HG02840 (cell line): ENCODE measurements at regions not wholly inside any gene's neighbourhood (a gene's known extent, or its start where the extent isn't known, plus 50 kb on each side); places are given as distances from the start of the nearest gene placed in this dataset.
"Not testable (repeated sequence)": the region's sequence is repeated elsewhere in the genome, so short reads cannot be mapped to it uniquely, and the experiment has no call there.

Source experiments
- ATAC-seq: cut with Tn5 transposase; IDR thresholded peaks from one replicate; pipeline ENCODE4 v1.9.1; 2021; ENCODE audit warnings: mild to moderate bottlenecking, moderate library complexity, moderate number of reproducible peaks; ENCODE audit not compliant: unreplicated experiment, low FRiP score

DNA sequence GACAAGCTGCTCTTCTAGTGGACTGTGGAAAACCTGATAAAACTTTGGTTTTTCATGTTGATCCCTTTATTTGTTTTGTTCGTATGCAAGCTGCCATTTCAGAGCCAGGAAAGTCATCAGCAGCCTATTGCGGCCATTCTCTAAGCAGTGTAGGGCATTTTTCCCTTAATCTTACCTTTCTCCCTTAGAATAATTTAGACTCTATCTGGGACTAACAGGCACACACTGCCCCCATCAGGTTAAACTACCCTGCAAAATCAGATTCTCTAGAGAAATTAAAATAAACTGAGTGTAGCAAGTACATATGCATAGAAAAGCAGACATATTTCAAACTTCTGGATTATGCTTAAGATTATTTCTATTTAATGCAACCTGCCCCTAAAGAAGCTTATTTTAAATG, 347.5 kb downstream of the METTL4 start:
- no peak for ATAC-seq

DNA sequence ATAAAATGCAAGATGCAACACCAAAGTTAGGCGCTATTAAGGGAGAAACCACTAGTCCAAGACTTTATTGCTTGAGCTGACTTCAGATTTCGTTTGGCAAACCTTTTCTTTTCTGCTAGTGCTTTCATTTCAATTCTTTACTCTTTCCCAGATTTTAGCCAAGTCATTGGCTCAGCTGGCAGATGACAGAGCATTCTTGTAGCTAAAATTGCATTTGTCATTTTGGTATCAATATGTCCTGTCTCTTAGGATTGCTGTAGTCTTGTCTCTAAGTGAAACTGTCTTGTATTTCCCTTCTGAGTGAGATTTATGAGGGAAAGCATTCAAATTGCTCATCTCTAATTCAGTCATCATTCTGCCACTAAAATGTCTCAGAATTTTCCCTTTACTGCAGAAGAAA, 335.1 kb downstream of the METTL4 start:
- ATAC-seq, result no peak

DNA sequence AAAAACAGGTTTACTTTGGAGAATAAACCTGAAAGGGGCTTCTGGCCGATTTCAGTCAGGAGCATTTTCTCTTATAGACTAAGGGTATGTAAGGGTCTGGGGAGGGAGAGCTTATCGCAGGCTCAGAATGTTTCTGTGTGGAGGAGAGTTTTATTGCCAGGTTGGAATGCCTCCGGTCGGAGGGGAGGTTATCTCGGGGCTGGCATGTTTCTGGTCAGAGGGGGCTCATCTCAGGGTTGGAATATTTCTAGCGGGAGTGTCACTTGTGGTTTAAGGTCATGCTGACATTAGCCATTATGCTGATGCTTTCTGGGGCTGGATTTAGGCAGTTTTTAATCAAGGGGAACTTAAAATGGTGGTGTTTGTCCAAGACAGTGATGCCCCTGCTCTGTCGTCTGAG, 333.6 kb downstream of the METTL4 start:
- no peak for ATAC-seq

DNA sequence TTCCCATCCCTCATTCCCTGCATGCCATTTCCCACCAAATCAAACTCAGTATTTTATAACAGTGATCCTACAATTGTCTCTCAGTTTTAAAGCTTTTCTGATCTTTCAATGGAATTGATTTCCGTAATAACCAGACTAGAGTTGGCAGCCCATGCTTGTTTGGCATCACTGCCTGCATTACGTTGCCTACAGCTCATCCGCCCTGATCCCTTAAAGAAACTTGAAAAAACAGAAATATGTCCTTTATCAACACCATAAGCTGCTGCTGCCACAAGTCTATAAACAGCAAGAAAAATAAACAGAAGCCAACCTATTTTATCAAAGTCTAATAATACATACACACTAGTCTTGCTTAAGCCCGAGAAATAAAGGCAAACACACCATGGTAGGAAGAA, 331.0 kb downstream of the METTL4 start:
- ATAC-seq, result no peak

DNA sequence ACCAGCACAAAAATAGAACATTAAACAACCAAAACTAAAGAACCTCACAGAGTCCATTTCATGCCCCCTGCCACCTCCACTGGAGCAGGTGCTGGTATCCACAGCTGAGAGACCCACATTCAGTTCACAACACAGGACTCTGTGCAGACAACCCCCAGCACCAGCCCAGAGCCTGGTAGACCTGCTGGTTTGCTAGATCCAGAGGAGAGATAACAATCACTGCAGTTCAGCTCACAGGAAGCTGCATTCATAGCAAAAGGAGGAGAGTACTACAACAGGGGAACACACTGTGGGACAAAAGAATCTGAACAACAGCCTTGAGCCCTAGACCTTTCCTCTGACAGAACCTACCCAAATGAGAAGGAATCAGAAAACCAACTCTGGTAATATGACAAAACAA, 326.7 kb downstream of the METTL4 start:
- no peak for ATAC-seq

DNA sequence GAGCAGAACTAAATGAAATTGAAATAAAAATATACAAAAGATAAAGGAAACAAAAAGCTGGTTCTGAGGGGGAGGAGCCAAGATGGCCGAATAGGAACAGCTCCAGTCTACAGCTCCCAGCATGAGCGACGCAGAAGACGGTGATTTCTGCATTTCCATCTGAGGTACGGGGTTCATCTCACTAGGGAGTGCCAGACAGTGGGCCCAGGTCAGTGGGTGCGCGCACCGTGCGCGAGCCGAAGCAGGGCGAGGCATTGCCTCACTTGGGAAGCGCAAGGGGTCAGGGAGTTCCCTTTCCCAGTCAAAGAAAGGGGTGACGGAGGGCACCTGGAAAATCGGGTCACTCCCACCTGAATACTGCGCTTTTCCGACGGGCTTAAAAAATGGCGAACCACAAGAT, 324.2 kb downstream of the METTL4 start:
- not testable (repeated sequence) for ATAC-seq

DNA sequence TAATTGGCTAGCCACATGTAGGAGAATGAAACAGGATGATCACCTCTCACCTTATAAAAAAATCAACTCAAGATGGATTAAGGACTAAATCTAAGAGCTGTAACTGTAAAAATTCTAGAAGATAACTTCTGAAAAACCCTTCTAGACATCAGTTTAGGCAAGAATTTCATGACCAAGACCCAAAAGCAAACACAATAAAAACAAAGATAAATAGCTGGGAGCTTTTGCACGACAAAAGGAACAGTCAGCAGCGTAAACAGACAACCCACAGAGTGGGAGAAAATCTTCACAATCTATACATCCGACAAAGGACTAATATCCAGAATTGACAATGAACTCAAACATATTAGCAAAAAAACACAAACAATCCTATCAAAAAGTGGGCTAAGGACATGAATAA, 316.3 kb downstream of the METTL4 start:
- ATAC-seq, result no peak

DNA sequence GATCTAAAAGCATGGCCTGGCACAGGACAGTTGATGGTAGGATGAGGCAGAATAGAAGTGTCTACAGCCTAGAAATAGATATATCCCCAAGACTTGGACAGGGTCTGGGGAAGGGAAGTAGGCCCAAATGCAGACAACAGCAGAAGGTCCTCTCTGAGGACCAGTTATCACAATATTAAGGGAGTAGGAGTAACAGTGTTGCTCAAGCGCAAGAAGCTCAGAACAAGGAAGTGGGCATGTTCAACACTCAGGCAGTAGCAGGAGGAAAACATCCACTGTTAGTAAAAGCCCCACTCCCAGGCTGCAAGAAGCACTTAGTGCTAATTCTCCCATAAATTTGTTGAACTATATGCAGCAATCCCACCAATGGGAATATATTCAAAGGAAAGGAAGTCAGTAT, 314.7 kb downstream of the METTL4 start:
- ATAC-seq, result no peak

DNA sequence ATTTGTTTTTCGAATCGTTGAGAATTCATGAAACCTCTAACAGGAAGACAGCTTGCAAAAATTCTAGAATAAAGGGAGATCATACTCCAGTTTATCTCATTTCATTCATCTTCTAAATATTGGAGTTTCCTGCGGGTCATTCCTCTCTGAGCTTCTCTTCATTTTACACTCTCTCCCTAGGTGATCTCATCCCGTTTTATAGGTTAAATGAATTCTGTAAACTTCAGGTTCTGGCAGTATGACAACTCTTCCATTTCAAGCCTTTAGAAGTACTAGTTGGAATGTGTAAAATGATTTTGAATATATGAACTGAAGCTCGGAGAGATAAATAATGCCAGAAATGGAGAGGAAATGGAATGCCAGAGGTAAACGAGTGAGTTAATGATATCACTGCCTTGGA, 312.4 kb downstream of the METTL4 start:
- ATAC-seq, result no peak

DNA sequence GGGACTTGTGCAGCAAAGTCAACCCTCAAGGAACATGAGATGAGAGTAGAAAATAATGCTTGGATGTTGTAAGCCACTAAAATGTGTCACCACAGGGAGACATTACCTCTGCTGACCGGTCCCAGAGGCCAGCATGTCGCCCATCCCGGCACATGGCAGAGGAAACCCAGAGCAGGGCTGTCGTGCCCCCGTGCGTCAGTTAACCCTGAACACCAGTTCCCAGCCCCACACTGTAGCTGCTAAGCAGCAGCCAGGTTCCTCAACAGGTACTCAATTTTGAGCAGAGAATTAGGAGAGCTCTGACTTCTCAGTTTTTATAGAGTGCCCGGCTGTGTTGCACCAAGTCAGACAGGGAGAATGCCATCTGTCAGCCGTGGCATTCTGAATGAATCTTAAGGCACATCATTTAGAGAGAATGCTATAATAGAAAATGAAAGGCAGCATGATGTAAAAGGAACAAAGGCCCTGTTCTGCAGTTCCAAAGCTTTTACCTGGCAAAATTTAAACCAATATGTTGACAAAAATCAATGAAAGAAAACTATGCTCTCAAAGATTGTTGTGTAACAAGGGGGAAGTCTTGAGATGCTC, 307.9 kb downstream of the METTL4 start:
- ATAC-seq, result no peak

DNA sequence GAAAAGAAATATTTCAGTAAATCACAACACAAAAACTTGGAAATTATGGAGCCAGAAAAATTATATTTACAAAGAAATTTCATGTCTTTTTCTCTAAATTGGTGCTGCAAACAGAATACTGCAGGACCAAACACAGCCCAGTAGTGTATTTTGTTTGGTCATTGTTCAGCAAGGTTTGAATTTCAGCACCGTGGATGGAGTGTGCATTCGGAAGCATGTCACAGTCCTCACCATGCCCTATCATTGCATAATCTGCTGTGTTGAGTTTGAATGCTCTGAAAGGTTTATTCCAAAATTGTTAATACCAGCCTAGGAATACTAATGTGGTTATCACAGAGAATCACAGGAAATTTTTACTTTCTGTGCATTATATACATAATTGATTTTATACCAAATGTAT, 296.7 kb downstream of the METTL4 start:
- no peak for ATAC-seq

DNA sequence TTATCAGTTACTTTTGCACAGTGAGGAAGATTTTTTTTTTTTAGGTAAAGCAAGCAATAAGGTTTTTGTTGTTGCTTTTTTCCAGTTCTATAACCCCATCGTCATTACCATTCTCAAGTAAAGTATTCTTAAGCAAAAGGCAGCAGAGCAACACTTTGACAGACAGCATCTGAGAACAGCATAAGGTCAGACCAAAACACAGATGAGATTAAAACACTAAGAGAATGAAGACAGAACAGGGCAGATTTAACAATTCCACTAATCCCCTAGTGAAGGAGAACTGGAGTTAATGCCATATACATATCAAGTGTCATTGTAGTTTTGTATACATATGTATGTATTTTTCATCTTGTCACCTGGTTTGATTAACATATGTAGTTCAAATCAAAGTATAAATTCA, 290.2 kb downstream of the METTL4 start:
- ATAC-seq, result no peak

DNA sequence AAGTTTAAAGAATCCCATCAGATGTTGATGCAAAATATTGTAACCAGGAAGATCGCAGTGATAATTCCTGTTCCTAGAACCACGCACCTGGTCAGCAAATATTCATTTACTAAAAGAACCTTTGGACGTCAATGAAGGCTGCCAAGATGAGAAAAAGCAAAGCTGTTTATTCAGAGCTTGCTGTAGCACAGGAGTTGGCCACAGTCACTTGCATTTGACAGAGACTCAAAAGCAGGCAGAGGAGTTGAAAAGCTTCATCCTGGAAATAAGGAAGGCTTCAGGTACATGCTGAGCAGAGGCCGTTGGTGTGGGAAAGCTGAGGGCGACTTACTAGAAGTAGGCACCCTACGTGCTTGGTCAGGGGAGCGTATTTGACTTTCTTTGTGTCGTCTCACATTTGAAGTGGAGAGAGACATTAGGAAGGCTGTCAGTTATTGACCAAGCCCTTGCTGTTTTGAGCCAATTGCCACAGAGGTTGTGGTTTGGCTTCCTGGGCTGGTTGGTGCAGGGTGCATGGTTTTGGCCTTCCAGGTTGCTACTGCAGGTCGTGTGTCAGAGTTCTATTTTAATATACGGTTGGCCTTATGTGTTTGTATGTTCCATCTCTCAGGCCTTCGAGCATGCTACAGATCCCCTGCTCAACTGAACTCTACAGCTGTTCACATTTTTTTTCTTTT, 289.6 kb downstream of the METTL4 start:
- ATAC-seq, result no peak

DNA sequence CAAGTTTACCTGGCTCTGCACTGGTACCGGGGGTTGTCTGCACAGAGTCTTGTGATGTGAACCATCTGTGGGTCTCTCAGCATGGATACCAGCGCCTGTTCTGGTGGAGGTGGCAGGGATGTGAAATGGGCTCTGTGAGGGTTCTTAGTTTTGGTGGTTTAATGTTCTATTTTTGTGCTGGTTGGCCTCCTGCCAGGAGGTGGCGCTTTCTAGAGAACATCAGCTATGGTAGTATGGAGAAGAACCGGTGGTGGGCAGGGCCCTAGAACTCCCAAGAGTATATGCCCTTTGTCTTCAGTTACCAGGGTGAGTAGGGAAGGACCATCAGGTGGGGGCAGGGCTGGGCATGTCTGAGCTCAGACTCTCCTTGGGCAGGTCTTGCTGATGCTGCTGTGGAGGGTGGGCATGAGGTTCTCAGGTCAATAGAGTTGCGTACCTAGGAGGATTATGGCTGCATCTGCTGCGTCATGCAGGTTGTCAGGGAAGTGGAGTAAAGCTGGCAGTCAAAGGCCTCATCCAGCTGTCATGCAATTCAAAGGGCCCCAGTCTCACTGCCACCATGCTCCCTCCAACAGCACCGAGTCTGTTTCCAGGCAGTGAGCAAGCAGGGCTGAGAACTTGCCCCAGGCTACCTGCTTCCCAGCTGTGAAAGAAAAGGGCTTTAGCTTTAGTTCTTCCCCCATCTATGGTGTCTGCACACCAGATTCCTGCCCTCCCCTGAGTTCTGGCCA, 278.0 kb downstream of the METTL4 start:
- no peak for ATAC-seq

DNA sequence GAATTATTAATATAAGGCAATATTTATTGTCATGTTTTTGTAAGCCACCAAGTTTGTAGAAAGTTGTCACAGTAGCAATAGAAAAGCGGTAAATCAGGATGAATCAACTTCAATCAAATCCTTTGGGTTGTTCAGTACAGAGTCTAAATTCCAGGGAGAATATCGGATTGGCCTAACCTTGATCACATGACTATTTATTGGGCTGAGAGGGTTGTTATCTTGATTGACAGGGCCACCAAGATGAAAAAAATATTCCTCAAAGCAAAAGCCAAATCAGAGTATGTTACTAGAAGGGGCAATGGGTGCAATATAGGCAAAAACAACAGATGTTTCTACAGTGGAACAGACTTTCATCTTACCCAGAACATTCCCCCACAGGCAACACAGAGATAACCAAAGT, 270.0 kb downstream of the METTL4 start:
- ATAC-seq, result no peak

DNA sequence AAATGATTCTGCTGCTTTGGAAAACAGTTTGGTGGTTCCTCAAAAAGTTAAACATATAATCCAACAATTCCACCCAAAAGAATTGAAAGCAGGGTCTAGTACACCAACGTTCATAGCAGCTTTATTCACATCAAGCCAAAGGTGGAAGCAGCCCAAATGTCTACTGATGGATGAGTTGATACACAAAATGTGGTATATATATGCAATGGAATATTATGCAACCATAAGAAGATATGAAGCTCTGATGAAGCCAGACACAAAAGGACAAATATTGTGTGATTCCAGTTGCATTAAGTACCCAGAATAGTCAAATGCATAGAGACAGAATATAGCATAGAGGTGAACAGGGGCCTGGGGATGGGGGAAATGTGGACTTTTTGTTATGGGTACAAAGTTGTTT, 269.3 kb downstream of the METTL4 start:
- ATAC-seq, result no peak

DNA sequence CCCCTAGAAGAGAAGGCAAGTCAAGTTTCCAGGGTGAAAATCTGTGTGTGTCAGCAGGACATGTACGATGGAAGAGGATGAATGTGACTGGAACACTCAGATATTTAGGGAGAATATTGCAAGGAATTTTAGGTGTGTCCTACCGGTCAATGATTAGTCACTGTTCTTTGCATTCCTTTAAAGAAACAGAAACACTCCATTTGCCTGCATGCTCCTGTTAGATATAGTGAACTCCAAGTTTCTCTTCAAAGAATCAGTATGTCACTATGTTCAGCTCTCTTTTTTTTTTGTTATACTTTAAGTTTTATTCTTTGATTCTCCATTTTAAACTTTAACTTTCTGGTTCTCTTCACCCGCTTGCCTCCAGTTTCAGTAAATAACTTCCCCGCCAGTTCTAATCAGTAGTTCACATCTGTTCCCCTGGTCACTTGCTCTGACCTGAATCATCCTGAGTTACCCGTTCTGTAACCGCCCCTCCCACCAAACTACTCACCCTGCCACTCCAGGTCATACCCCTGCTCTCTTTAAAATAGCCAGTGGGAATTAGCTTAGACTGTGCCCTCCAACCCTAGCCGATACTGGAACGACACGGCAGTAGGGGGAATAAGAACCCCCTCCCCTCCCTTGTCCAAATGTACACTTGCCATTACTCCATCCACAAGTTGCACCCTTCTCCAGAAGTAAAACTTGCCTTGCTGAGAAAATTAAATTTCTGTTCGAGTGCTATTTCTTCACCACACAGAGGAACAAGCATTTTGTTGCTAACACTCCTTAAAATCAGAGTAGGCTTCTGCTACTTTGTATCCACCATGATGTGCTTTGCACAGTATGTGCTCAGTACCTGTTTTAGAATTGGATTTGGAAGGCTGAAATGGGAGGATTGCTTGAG, 268.4 kb downstream of the METTL4 start:
- no peak for ATAC-seq

DNA sequence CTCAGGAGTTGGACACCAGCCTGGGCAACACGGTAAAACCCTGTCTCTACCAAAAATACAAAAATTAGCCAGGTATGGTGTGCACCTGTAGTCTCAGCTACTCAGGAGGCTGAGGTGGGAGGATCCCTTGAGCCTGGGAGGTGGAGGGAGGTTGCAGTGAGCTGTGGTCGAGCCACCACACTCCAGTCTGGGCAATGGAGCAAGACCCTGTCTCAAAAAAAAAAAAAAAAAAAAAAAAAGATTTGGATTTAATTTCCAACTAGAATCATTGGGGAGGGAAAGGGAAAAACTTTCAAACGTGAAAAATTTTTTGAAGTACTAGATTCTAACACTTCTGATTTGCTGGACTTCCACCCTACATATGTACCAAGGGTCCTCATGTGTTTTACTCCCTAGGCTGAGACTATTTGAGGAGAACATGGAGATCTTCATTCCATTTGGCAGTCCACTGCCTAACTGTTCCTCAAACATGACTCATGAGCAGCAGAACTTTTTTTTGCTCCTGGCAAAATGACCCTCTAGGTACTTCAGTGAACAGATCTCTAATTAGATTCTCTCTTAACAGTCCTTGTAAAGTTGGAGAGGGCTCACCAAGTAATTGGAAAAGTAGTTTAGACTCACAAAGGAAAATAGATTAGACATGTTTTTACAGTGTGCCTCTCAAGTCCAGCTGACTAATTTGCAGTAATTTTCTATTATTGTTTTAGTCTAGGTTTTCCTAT, 267.6 kb downstream of the METTL4 start:
- no peak for ATAC-seq

DNA sequence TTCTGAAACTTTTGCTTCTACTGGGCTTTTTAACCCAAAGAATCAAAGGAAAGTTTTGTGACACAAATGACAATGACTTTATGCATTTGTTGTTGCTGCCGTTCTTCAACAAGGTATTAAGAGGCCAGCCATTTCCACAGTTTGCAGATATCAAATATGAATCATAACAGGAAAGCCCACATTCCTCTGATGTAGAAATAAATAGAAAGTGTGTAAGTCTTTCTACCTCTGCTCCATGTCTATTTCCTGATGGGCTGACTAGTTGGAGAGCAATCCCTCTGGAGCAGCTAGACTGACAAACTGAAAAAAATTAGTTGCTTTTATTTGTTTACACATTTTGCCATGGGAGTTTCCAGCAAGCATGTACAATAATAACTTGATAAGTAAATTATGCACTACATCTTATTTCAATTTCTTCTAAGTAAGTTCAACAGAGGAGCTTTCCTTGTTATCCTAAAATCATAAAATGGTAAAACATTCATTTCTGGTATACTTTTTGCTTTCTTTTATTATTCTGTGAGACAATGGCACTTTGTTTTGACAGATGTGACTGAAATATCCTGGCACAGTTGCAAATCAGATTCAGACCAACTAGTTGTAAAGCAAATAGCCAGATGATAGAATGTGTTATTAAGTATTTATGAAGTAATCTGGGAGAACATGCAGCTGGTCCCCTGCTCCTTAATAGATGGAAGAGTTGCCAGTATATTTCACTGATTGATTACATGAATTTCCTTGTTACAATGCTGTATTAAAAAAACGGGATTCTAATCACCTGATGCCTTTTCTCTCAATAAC, 266.7 kb downstream of the METTL4 start:
- no peak for ATAC-seq

DNA sequence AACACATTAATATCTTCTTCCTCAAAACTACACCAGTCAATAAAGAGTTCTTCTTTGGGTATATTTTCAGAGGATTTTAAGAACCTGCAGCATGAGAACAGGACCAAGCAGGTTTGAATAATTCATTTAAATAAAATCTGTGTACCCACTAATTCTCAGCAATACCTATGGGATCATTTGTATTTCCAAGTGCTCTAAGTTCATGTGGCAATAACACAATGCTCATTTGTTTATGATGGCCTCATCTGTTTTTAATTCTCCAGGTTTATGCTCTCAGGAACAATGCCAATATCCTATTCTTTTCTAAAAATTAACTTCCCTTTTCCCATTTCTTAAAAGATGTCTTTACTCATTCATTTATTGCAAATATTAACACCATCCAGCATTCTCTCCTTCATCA, 264.7 kb downstream of the METTL4 start:
- ATAC-seq, result no peak
